OCI-LY7 (cell line): ENCODE measurements at regions not wholly inside any gene's neighbourhood (a gene's known extent, or its start where the extent isn't known, plus 50 kb on each side); places are given as distances from the start of the nearest gene placed in this dataset.

ENCODE experiments used
- BruUV-seq: library from RNA; stranded (reverse); fragments of 400-500 nt; replicated peaks from 2 replicates; lab custom pipeline; 2021; lab: Mats Ljungman, UMichigan
- CTCF ChIA-PET: fragments of 300-600 bp; sonication (Branson Sonifier 250); formaldehyde crosslinking; loops from one replicate; lab custom pipeline; 2022; ENCODE audit warnings: antibody characterized with exemption; ENCODE audit not compliant: unreplicated experiment; lab: Charles Lee
- POLR2A ChIA-PET: fragments of 300-600 bp; sonication (Branson Sonifier 250); formaldehyde crosslinking; loops from one replicate; lab custom pipeline; 2022; ENCODE audit warnings: antibody characterized with exemption; lab: Charles Lee
- DNase-seq: peaks from one replicate; pipeline ENCODE4 v3.0.0-alpha.2; 2015; ENCODE audit warnings: low spot score
- H2AFZ ChIP-seq: fragments of 200-600 bp; sonication (generic), shearing (Covaris generic); 2 replicates; pipeline ENCODE4 v1.6.1; 2014; ENCODE audit warnings: mild to moderate bottlenecking, antibody characterized with exemption, low read length, moderate library complexity
- H3K27ac ChIP-seq: fragments of 200-600 bp; sonication (generic); 2 replicates; pipeline ENCODE4 v1.5.1; 2014; ENCODE audit warnings: mixed run types, low read depth, mild to moderate bottlenecking, moderate library complexity, low read length, inconsistent platforms; ENCODE audit not compliant: poor library complexity, severe bottlenecking
- H3K36me3 ChIP-seq: fragments of 200-600 bp; sonication (generic); 2 replicates; pipeline ENCODE4 v1.6.1; 2014; ENCODE audit warnings: mild to moderate bottlenecking, antibody characterized with exemption, low read length, moderate library complexity, mixed read lengths; ENCODE audit not compliant: insufficient read depth
- H3K4me1 ChIP-seq: fragments of 200-600 bp; sonication (generic); 2 replicates; pipeline ENCODE4 v1.5.1; 2014; ENCODE audit warnings: mild to moderate bottlenecking, low read length; ENCODE audit not compliant: insufficient read depth, poor library complexity, severe bottlenecking
- H3K4me2 ChIP-seq: fragments of 200-600 bp; sonication (generic); 2 replicates; pipeline ENCODE4 v1.6.1; 2014; ENCODE audit warnings: mild to moderate bottlenecking, low read length
- H3K4me3 ChIP-seq: fragments of 200-600 bp; sonication (generic); 2 replicates; pipeline ENCODE4 v1.5.1; 2014; ENCODE audit warnings: mild to moderate bottlenecking, low read depth, low read length; ENCODE audit not compliant: poor library complexity, severe bottlenecking
- H3K79me2 ChIP-seq: fragments of 200-600 bp; sonication (generic); 2 replicates; pipeline ENCODE4 v1.6.1; 2016; ENCODE audit warnings: low read depth, mild to moderate bottlenecking, low read length, moderate library complexity, mixed read lengths; ENCODE audit not compliant: insufficient read depth
- H3K9me2 ChIP-seq: fragments of 200-600 bp; sonication (generic); 2 replicates; pipeline ENCODE4 v1.6.1; 2016; ENCODE audit warnings: mild to moderate bottlenecking, low read length, mixed read lengths; ENCODE audit not compliant: insufficient read depth
- H3K9me3 ChIP-seq: fragments of 200-600 bp; sonication (generic); 2 replicates; pipeline ENCODE4 v1.6.1; 2014; ENCODE audit warnings: mild to moderate bottlenecking, mixed run types, low read length, mixed read lengths
- H4K20me1 ChIP-seq: fragments of 200-600 bp; sonication (generic); 2 replicates; pipeline ENCODE4 v1.6.1; 2014; ENCODE audit warnings: mild to moderate bottlenecking, antibody characterized with exemption, low read length, moderate library complexity, mixed read lengths; ENCODE audit not compliant: insufficient read depth
- CTCF ChIP-seq: fragments of 200-600 bp; sonication (generic); conservative IDR thresholded peaks from 2 replicates; pipeline ENCODE4 v1.5.1; 2014; ENCODE audit warnings: mild to moderate bottlenecking, antibody characterized with exemption, low read length, moderate library complexity, mixed read lengths
- EZH2phosphoT487 ChIP-seq: fragments of 200-600 bp; sonication (generic); IDR thresholded peaks from 2 replicates; pipeline ENCODE4 v1.6.1; 2018; ENCODE audit warnings: low read depth, borderline replicate concordance, mild to moderate bottlenecking, mixed run types, antibody characterized with exemption, low read length, moderate library complexity, mixed read lengths
- intact Hi-C: fragments of 100-400 bp; cut with micrococcal nuclease; formaldehyde crosslinking; loops from one replicate; pipeline ENCODE4 v1.10.0; 2022; ENCODE audit not compliant: unreplicated experiment

- Histone ChIP-seq H2AFZ (peak overlapping the region; percentile 77), H3K4me3 (peak overlapping the region; percentile 21), H4K20me1 (no peaks in the 10 kb centered on the region), H3K27ac (no peak overlapping the region), H3K9me2 (no peaks in the 10 kb centered on the region), H3K4me2 (peak overlapping the region; percentile 53), H3K9me3 (no peaks in the 10 kb centered on the region), H3K36me3 (no peaks in the 10 kb centered on the region), H3K4me1 (peaks cover 6% of the 10 kb centered on the region), H3K79me2 (no peaks in the 10 kb centered on the region)
- BruUV-seq: no TSS peak
- ChIA-PET POLR2A (interaction anchor here (0.6 to 0.7 kb wide), 2 partner anchors 33 to 411 kb away, joined by 4 to 5 read pairs; no protein-coding TSS in a partner anchor), CTCF (no interaction called here)
- no peak for DNase-seq
- TF ChIP-seq EZH2phosphoT487: no peak
- no peak for TF ChIP-seq CTCF
- intact Hi-C loops: no loop called here
These were observed 144.3 kb upstream of the ZNF184 start for GRCh38 chr6:27617046-27617687.

- peak overlapping the region; percentile 21 for H3K4me3 ChIP-seq
- H3K79me2 ChIP-seq: no peaks in the 10 kb centered on the region
- no peak for DNase-seq
- BruUV-seq: no TSS peak
- no peaks in the 10 kb centered on the region for H3K9me2 ChIP-seq
- H3K4me2 ChIP-seq: peak overlapping the region; percentile 53
- peak overlapping the region; percentile 77 for H2AFZ ChIP-seq
- intact Hi-C loops: no loop called here
- no peak overlapping the region for H3K27ac ChIP-seq
- peaks cover 6% of the 10 kb centered on the region for H3K4me1 ChIP-seq
- no peaks in the 10 kb centered on the region for H3K9me3 ChIP-seq
- TF ChIP-seq EZH2phosphoT487 (no peak), CTCF (no peak)
- H4K20me1 ChIP-seq: no peaks in the 10 kb centered on the region
- POLR2A ChIA-PET: interaction anchor here (0.7 kb wide), 2 partner anchors 8 to 32 kb away, joined by 3 to 5 read pairs; no protein-coding TSS in a partner anchor
- CTCF ChIA-PET: no interaction called here
- no peaks in the 10 kb centered on the region for H3K36me3 ChIP-seq
These were observed 143.6 kb upstream of the ZNF184 start for GRCh38 chr6:27616328-27617045.

- H3K27ac ChIP-seq: no peak overlapping the region
- no peaks in the 10 kb centered on the region for H3K4me1 ChIP-seq
- H4K20me1 ChIP-seq: no peaks in the 10 kb centered on the region
- H3K4me3 ChIP-seq: no peak overlapping the region
- DNase-seq: no peak
- TF ChIP-seq EZH2phosphoT487: no peak
- no peak for TF ChIP-seq CTCF
- no peaks in the 10 kb centered on the region for H3K9me2 ChIP-seq
- H3K4me2 ChIP-seq: no peak overlapping the region
- no peaks in the 10 kb centered on the region for H3K36me3 ChIP-seq
- no peaks in the 10 kb centered on the region for H3K79me2 ChIP-seq
- no peaks in the 10 kb centered on the region for H3K9me3 ChIP-seq
- CTCF ChIA-PET: no interaction called here
- no peak overlapping the region for H2AFZ ChIP-seq
- intact Hi-C loops: no loop called here
- BruUV-seq: no TSS peak
- POLR2A ChIA-PET: no interaction called here
These were observed 138.5 kb upstream of the ZNF184 start for GRCh38 chr6:27611451-27611850.
